ENCODE measurements at regions not wholly inside any gene's neighbourhood (a gene's known extent, or its start where the extent isn't known, plus 50 kb on each side); places are given as distances from the start of the nearest gene placed in this dataset.
A peak's percentile ranks its signal among the peaks of the same experiment; 100 is the strongest.

DNA sequence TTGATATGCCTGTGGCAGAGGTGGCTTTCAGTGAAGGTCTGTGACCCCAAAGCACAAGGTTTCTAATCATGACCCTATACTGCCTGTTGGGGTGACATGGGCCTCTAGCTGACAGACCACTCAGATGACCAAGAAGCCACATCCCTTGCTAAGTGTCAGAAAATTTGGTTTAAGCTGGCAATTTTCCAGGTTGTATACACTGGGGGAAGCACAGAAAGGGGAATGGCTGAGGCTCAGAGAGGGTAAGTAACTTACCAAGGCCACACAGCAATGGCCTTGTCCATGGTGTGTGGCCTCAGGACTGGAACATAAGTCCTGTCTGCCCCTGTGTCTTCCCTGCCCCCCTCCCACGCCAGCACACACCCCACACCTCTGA lies 66.9 kb upstream of the PRDM11 start:
- Histone ChIP-seq H3K4me3 (ENCODE audit: low read depth, low read length) (no peak overlapping the region), H3K36me3 (ENCODE audit: control insufficient read depth, insufficient read depth, low read length) (no peaks in the 10 kb centered on the region), H3K27me3 (ENCODE audit: control insufficient read depth, insufficient read depth, low read length) (peaks cover 19% of the 10 kb centered on the region)
- TF ChIP-seq, protein P1, sequence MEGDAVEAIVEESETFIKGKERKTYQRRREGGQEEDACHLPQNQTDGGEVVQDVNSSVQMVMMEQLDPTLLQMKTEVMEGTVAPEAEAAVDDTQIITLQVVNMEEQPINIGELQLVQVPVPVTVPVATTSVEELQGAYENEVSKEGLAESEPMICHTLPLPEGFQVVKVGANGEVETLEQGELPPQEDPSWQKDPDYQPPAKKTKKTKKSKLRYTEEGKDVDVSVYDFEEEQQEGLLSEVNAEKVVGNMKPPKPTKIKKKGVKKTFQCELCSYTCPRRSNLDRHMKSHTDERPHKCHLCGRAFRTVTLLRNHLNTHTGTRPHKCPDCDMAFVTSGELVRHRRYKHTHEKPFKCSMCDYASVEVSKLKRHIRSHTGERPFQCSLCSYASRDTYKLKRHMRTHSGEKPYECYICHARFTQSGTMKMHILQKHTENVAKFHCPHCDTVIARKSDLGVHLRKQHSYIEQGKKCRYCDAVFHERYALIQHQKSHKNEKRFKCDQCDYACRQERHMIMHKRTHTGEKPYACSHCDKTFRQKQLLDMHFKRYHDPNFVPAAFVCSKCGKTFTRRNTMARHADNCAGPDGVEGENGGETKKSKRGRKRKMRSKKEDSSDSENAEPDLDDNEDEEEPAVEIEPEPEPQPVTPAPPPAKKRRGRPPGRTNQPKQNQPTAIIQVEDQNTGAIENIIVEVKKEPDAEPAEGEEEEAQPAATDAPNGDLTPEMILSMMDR (IDR thresholded peaks at IDR 0.05; ENCODE audit: insufficient read depth, low read length, poor library complexity, severe bottlenecking) = no peak
- DNase-seq (ENCODE audit: low read depth) = no peak

- no peak overlapping the region for H3K4me3 ChIP-seq (ENCODE audit: low read depth, low read length)
- no peak for DNase-seq (ENCODE audit: low read depth)
- no peaks in the 10 kb centered on the region for H3K36me3 ChIP-seq (ENCODE audit: control insufficient read depth, insufficient read depth, low read length)
- TF ChIP-seq, protein P1 (IDR thresholded peaks at IDR 0.05; ENCODE audit: insufficient read depth, low read length, poor library complexity, severe bottlenecking) = no peak
- H3K27me3 ChIP-seq (ENCODE audit: control insufficient read depth, insufficient read depth, low read length) = peaks cover 19% of the 10 kb centered on the region
Observed at GRCh38 chr11:45079943-45080719, 66.3 kb upstream of the PRDM11 start.

DNA sequence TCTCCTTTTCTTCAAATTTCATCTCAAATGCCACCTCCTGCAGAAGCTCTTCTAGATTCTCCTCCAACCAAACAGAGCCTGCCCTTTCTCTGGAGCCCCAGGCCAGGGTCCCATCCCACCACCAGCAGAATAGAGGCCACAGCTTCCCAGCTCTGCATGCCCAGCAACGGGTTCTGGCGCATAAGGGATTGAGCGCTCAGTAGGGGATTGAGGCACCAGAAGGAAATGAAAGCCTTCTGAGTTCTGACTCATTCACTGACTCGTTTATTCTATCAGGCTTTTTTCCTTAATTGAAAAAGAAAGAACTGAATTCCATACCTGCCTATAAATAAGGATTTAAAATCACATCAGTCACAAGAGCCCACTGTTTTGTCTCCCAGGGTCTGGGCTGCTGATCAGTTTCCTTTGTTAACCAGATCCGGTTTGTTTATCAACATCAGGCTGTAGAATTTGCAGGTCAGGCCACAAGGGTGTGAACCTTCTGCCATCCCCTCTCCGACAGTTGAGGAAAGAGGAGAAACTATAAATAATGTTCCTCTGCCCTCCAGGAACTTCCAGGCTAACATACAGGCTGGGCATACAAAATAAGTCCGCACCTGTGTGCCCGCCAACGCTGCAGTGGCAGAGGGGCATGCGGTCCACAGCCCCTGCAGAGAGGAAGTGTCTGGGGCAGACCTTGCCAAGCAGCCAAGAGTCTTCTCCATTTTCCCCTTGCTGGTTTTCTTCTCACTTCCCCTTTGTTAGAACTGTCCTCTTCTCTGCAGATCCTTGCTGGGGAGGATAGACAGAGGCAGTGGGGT lies 63.5 kb upstream of the PRDM11 start:
- H3K36me3 ChIP-seq (ENCODE audit: control insufficient read depth, insufficient read depth, low read length) = no peaks in the 10 kb centered on the region
- DNase-seq (ENCODE audit: low read depth) = no peak

DNA sequence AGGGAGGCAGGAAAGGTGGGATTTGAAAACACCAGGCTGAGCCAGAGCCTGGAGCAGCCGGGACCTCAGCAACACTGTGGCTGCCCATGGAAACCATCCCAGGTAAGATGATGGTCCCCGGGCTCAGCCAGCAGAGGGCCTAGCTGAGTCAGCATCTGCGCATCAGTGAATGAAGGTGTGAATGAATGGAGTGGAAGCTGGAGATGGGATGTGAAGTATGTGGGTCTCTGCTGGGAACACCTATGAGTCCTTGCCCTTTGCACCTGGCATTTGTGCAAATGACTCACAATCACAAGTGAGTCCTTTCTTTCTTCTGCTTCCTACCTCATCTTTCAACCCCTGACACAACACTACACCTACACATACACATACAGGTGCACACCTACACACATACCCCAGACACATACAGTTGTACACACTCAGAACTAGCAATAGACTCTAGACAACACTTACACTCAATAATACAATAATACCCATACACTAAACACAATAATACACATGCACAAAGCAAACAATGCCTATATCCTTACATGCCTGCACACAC lies 62.8 kb upstream of the PRDM11 start:
- Histone ChIP-seq H3K4me3 (ENCODE audit: low read depth, low read length) (no peak overlapping the region), H3K27me3 (ENCODE audit: control insufficient read depth, insufficient read depth, low read length) (peaks cover 13% of the 10 kb centered on the region), H3K36me3 (ENCODE audit: control insufficient read depth, insufficient read depth, low read length) (no peaks in the 10 kb centered on the region)
- no peak for DNase-seq (ENCODE audit: low read depth)
- TF ChIP-seq, protein P1 (IDR thresholded peaks at IDR 0.05; ENCODE audit: insufficient read depth, low read length, poor library complexity, severe bottlenecking) = peak; percentile 48

More for the DNA sequence above, 63.5 kb upstream of the PRDM11 start:
- peaks cover 15% of the 10 kb centered on the region for H3K27me3 ChIP-seq (ENCODE audit: control insufficient read depth, insufficient read depth, low read length)
- TF ChIP-seq, protein P1 (IDR thresholded peaks at IDR 0.05; ENCODE audit: insufficient read depth, low read length, poor library complexity, severe bottlenecking) = no peak
- no peak overlapping the region for H3K4me3 ChIP-seq (ENCODE audit: low read depth, low read length)

DNA sequence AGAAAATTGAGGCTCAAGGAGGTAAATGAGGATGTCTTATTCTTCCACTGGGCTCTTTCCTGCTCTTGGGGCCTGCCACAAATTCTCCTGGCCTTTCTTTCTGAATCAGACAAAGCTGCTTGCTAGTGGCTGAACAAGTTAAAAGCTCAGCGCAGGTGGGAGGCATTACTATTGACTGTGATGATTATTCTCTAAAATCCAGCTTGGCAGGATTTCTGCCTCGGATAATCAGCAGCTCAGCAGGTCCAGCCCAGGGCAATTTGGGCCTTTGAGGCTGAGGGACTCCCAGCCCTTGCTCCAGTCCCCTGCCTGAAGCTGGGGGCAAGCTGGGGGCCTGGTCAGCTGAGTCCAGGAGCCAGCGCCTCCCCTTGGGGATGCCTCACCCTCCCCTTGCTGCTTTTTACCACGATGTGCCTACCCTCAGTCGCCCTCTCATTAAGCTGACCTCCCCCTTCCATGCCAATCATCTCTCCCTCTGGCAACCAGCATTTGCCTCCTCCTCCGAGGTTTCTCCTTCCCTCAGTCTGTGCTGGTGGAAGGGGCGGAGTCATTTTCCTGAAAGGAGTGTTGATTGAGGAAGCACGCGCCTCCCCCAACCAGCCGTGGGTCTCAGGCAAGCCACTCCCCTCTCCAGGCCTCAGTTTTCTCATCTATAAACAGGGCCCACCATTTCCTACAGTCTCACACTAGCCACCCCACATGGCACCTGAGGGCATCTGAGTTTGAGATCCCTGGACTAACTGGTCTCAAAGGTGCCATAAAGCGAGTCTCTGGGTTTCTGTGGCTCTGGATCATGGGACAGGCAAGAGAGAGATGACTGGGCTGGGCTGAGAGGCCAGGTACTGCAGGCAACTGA lies 60.6 kb upstream of the PRDM11 start:
- Histone ChIP-seq H3K27me3 (ENCODE audit: control insufficient read depth, insufficient read depth, low read length) (peaks cover 10% of the 10 kb centered on the region), H3K36me3 (ENCODE audit: control insufficient read depth, insufficient read depth, low read length) (no peaks in the 10 kb centered on the region), H3K4me3 (ENCODE audit: low read depth, low read length) (no peak overlapping the region)
- TF ChIP-seq, protein P1 (IDR thresholded peaks at IDR 0.05; ENCODE audit: insufficient read depth, low read length, poor library complexity, severe bottlenecking) = no peak
- DNase-seq (ENCODE audit: low read depth) = no peak

Data from kidney epithelial cell (primary cell).